OCI-LY7 (cell line): ENCODE measurements at regions not wholly inside any gene's neighbourhood (a gene's known extent, or its start where the extent isn't known, plus 50 kb on each side); places are given as distances from the start of the nearest gene placed in this dataset.

Experiments
- BruUV-seq: library from RNA; stranded (reverse); fragments of 400-500 nt; replicated peaks from 2 replicates; lab custom pipeline; 2021; lab: Mats Ljungman, UMichigan
- CTCF ChIA-PET: fragments of 300-600 bp; sonication (Branson Sonifier 250); formaldehyde crosslinking; loops from one replicate; lab custom pipeline; 2022; ENCODE audit warnings: antibody characterized with exemption; ENCODE audit not compliant: unreplicated experiment; lab: Charles Lee
- POLR2A ChIA-PET: fragments of 300-600 bp; sonication (Branson Sonifier 250); formaldehyde crosslinking; loops from one replicate; lab custom pipeline; 2022; ENCODE audit warnings: antibody characterized with exemption; lab: Charles Lee
- DNase-seq: peaks from one replicate; pipeline ENCODE4 v3.0.0-alpha.2; 2015; ENCODE audit warnings: low spot score
- H2AFZ ChIP-seq: fragments of 200-600 bp; sonication (generic), shearing (Covaris generic); 2 replicates; pipeline ENCODE4 v1.6.1; 2014; ENCODE audit warnings: mild to moderate bottlenecking, antibody characterized with exemption, low read length, moderate library complexity
- H3K27ac ChIP-seq: fragments of 200-600 bp; sonication (generic); 2 replicates; pipeline ENCODE4 v1.5.1; 2014; ENCODE audit warnings: mixed run types, low read depth, mild to moderate bottlenecking, moderate library complexity, low read length, inconsistent platforms; ENCODE audit not compliant: poor library complexity, severe bottlenecking
- H3K36me3 ChIP-seq: fragments of 200-600 bp; sonication (generic); 2 replicates; pipeline ENCODE4 v1.6.1; 2014; ENCODE audit warnings: mild to moderate bottlenecking, antibody characterized with exemption, low read length, moderate library complexity, mixed read lengths; ENCODE audit not compliant: insufficient read depth
- H3K4me1 ChIP-seq: fragments of 200-600 bp; sonication (generic); 2 replicates; pipeline ENCODE4 v1.5.1; 2014; ENCODE audit warnings: mild to moderate bottlenecking, low read length; ENCODE audit not compliant: insufficient read depth, poor library complexity, severe bottlenecking
- H3K4me2 ChIP-seq: fragments of 200-600 bp; sonication (generic); 2 replicates; pipeline ENCODE4 v1.6.1; 2014; ENCODE audit warnings: mild to moderate bottlenecking, low read length
- H3K4me3 ChIP-seq: fragments of 200-600 bp; sonication (generic); 2 replicates; pipeline ENCODE4 v1.5.1; 2014; ENCODE audit warnings: mild to moderate bottlenecking, low read depth, low read length; ENCODE audit not compliant: poor library complexity, severe bottlenecking
- H3K79me2 ChIP-seq: fragments of 200-600 bp; sonication (generic); 2 replicates; pipeline ENCODE4 v1.6.1; 2016; ENCODE audit warnings: low read depth, mild to moderate bottlenecking, low read length, moderate library complexity, mixed read lengths; ENCODE audit not compliant: insufficient read depth
- H3K9me2 ChIP-seq: fragments of 200-600 bp; sonication (generic); 2 replicates; pipeline ENCODE4 v1.6.1; 2016; ENCODE audit warnings: mild to moderate bottlenecking, low read length, mixed read lengths; ENCODE audit not compliant: insufficient read depth
- H3K9me3 ChIP-seq: fragments of 200-600 bp; sonication (generic); 2 replicates; pipeline ENCODE4 v1.6.1; 2014; ENCODE audit warnings: mild to moderate bottlenecking, mixed run types, low read length, mixed read lengths
- H4K20me1 ChIP-seq: fragments of 200-600 bp; sonication (generic); 2 replicates; pipeline ENCODE4 v1.6.1; 2014; ENCODE audit warnings: mild to moderate bottlenecking, antibody characterized with exemption, low read length, moderate library complexity, mixed read lengths; ENCODE audit not compliant: insufficient read depth
- CTCF ChIP-seq: fragments of 200-600 bp; sonication (generic); conservative IDR thresholded peaks from 2 replicates; pipeline ENCODE4 v1.5.1; 2014; ENCODE audit warnings: mild to moderate bottlenecking, antibody characterized with exemption, low read length, moderate library complexity, mixed read lengths
- EZH2phosphoT487 ChIP-seq: fragments of 200-600 bp; sonication (generic); IDR thresholded peaks from 2 replicates; pipeline ENCODE4 v1.6.1; 2018; ENCODE audit warnings: low read depth, borderline replicate concordance, mild to moderate bottlenecking, mixed run types, antibody characterized with exemption, low read length, moderate library complexity, mixed read lengths
- intact Hi-C: fragments of 100-400 bp; cut with micrococcal nuclease; formaldehyde crosslinking; loops from one replicate; pipeline ENCODE4 v1.10.0; 2022; ENCODE audit not compliant: unreplicated experiment

- no peak overlapping the region for H3K4me3 ChIP-seq
- no peak overlapping the region for H3K27ac ChIP-seq
- H3K79me2 ChIP-seq, result no peaks in the 10 kb centered on the region
- ChIA-PET POLR2A (no interaction called here), CTCF (no interaction called here)
- H3K4me1 ChIP-seq, result no peaks in the 10 kb centered on the region
- H3K9me2 ChIP-seq, result no peaks in the 10 kb centered on the region
- H2AFZ ChIP-seq, result no peak overlapping the region
- no peak overlapping the region for H3K4me2 ChIP-seq
- no peaks in the 10 kb centered on the region for H3K9me3 ChIP-seq
- TF ChIP-seq EZH2phosphoT487, result no peak
- TF ChIP-seq CTCF, result no peak
- H4K20me1 ChIP-seq, result no peaks in the 10 kb centered on the region
- DNase-seq, result no peak
- no peaks in the 10 kb centered on the region for H3K36me3 ChIP-seq
- intact Hi-C loops, result no loop called here
- no TSS peak for BruUV-seq
These were observed 102.0 kb downstream of the HPGD start for GRCh38 chr4:174420316-174420715.

- Histone ChIP-seq H3K4me2 (no peak overlapping the region), H3K9me3 (no peaks in the 10 kb centered on the region), H3K4me3 (no peak overlapping the region), H3K36me3 (no peaks in the 10 kb centered on the region), H2AFZ (no peak overlapping the region), H3K9me2 (no peaks in the 10 kb centered on the region), H3K27ac (no peak overlapping the region), H4K20me1 (no peaks in the 10 kb centered on the region), H3K4me1 (no peaks in the 10 kb centered on the region), H3K79me2 (no peaks in the 10 kb centered on the region)
- TF ChIP-seq EZH2phosphoT487 (no peak), CTCF (no peak)
- ChIA-PET CTCF (no interaction called here), POLR2A (interaction anchor here (0.7 kb wide), 1 partner anchor 245 kb away, joined by 3 read pairs; no protein-coding TSS in a partner anchor)
- BruUV-seq, result no TSS peak
- intact Hi-C loops, result no loop called here
- DNase-seq, result no peak
These were observed 103.6 kb downstream of the HPGD start for GRCh38 chr4:174418640-174419212.

GRCh38 chr4:174408841-174409552 lies 113.3 kb downstream of the HPGD start:
- POLR2A ChIA-PET, result interaction anchor here (0.5 to 1.0 kb wide), 6 partner anchors 39 to 685 kb away, joined by 3 to 5 read pairs (median 3); no protein-coding TSS in a partner anchor
- intact Hi-C loops, result no loop called here
- BruUV-seq, result no TSS peak

More at GRCh38 chr4:174408841-174409552, 113.3 kb downstream of the HPGD start:
- Histone ChIP-seq H3K9me3 (no peaks in the 10 kb centered on the region), H2AFZ (no peak overlapping the region), H3K4me1 (no peaks in the 10 kb centered on the region), H3K4me3 (no peak overlapping the region), H3K36me3 (no peaks in the 10 kb centered on the region), H3K79me2 (no peaks in the 10 kb centered on the region), H3K27ac (no peak overlapping the region), H4K20me1 (no peaks in the 10 kb centered on the region), H3K9me2 (no peaks in the 10 kb centered on the region), H3K4me2 (no peak overlapping the region)
- DNase-seq, result no peak
- CTCF ChIA-PET, result interaction anchor here (0.6 kb wide), 1 partner anchor 1128 kb away, joined by 3 read pairs; no protein-coding TSS in a partner anchor
- TF ChIP-seq CTCF (no peak), EZH2phosphoT487 (no peak)
